Stimulated activated CD8-positive, alpha-beta memory T cell treated with anti-CD3 and anti-CD28 coated beads, Interleukin-7, amount 100 ng/mL, for 24 hours (primary cell): ENCODE measurements at regions not wholly inside any gene's neighbourhood (a gene's known extent, or its start where the extent isn't known, plus 50 kb on each side); places are given as distances from the start of the nearest gene placed in this dataset.
"Not testable (repeated sequence)": the region's sequence is repeated elsewhere in the genome, so short reads cannot be mapped to it uniquely, and the experiment has no call there.

Experiments
- DNase-seq: peaks from one replicate; pipeline ENCODE4 v3.0.0-alpha.2; 2020; ENCODE audit warnings: low read depth

GRCh38 chrX:9345957-9346356, 118.9 kb upstream of the TBL1X start:
- DNase-seq: no peak

GRCh38 chrX:9349572-9350494, 115.0 kb upstream of the TBL1X start:
- DNase-seq: no peak

- DNase-seq: no peak
Observed at GRCh38 chrX:9351126-9351525, 113.7 kb upstream of the TBL1X start.

GRCh38 chrX:9352243-9352642, 112.6 kb upstream of the TBL1X start:
- no peak for DNase-seq

- no peak for DNase-seq
Observed at GRCh38 chrX:9352694-9353411, 112.0 kb upstream of the TBL1X start.

GRCh38 chrX:9354918-9355317, 109.9 kb upstream of the TBL1X start:
- DNase-seq: no peak

- no peak for DNase-seq
Observed at GRCh38 chrX:9355739-9356138, 109.1 kb upstream of the TBL1X start.

GRCh38 chrX:9356846-9357245, 108.0 kb upstream of the TBL1X start:
- no peak for DNase-seq

- no peak for DNase-seq
Observed at GRCh38 chrX:9357518-9358114, 107.2 kb upstream of the TBL1X start.

GRCh38 chrX:9362363-9362928, 102.4 kb upstream of the TBL1X start:
- DNase-seq: no peak

- no peak for DNase-seq
Observed at GRCh38 chrX:9367421-9367820, 97.4 kb upstream of the TBL1X start.

- no peak for DNase-seq
Observed at GRCh38 chrX:9368262-9368661, 96.6 kb upstream of the TBL1X start.

- DNase-seq: no peak
Observed at GRCh38 chrX:9369802-9370291, 95.0 kb upstream of the TBL1X start.

GRCh38 chrX:9370893-9371292, 94.0 kb upstream of the TBL1X start:
- no peak for DNase-seq

- no peak for DNase-seq
Observed at GRCh38 chrX:9372866-9373265, 92.0 kb upstream of the TBL1X start.

- no peak for DNase-seq
Observed at GRCh38 chrX:9373789-9374188, 91.1 kb upstream of the TBL1X start.

GRCh38 chrX:9374555-9374954, 90.3 kb upstream of the TBL1X start:
- no peak for DNase-seq

GRCh38 chrX:9376111-9376510, 88.7 kb upstream of the TBL1X start:
- DNase-seq: no peak

GRCh38 chrX:9377216-9377615, 87.6 kb upstream of the TBL1X start:
- not testable (repeated sequence) for DNase-seq

GRCh38 chrX:9378980-9379696, 85.7 kb upstream of the TBL1X start:
- no peak for DNase-seq

GRCh38 chrX:9379697-9380551, 84.9 kb upstream of the TBL1X start:
- no peak for DNase-seq
